ENCODE measurements at regions not wholly inside any gene's neighbourhood (a gene's known extent, or its start where the extent isn't known, plus 50 kb on each side); places are given as distances from the start of the nearest gene placed in this dataset.

GRCh38 chr14:29444216-29444615 is 483.4 kb downstream of the PRKD1 start:
- Histone ChIP-seq H3K4me3 (replicated peaks in 1 of 3; ENCODE audit: low read depth in 2 of 3, low read length in 3 of 3) (no peak overlapping the region), H3K79me2 (ENCODE audit: insufficient read depth, low read length) (no peaks in the 10 kb centered on the region), H3K27ac (ENCODE audit: low read depth in 1 of 2, low read length in 2 of 2) (no peak overlapping the region), H3K36me3 (replicated peaks in 1 of 2; ENCODE audit: control insufficient read depth in 1 of 2, insufficient read depth in 2 of 2, low read length in 2 of 2) (no peaks in the 10 kb centered on the region), H2AFZ (ENCODE audit: insufficient read depth, low read depth, low read length, poor library complexity, severe bottlenecking) (no peak overlapping the region), H3K9ac (ENCODE audit: insufficient read depth, low read length, poor library complexity, severe bottlenecking) (no peak overlapping the region), H3K4me1 (ENCODE audit: control insufficient read depth in 1 of 2, insufficient read depth in 2 of 2, low read length in 2 of 2) (no peaks in the 10 kb centered on the region), H4K20me1 (ENCODE audit: insufficient read depth, low read length) (no peaks in the 10 kb centered on the region), H3K4me2 (replicated peaks; ENCODE audit: extremely low read depth, low read length, poor library complexity, severe bottlenecking) (no peak overlapping the region), H3K27me3 (ENCODE audit: control insufficient read depth in 2 of 2, insufficient read depth in 2 of 2, low read length in 2 of 2) (no peaks in the 10 kb centered on the region), H3K9me3 (replicated peaks in 1 of 2; ENCODE audit: control insufficient read depth in 1 of 2, insufficient read depth in 1 of 2, low read length in 2 of 2) (no peaks in the 10 kb centered on the region)
- H3K36me3 Mint-ChIP-seq = no peaks in the 10 kb centered on the region
- no peak for DNase-seq
- H3K4me3 Mint-ChIP-seq = no peak overlapping the region
- no peaks in the 10 kb centered on the region for H3K9me3 Mint-ChIP-seq
- 88% methylated on average over 2 of the region's 2 CpGs for WGBS (ENCODE audit: insufficient coverage)
- no peaks in the 10 kb centered on the region for H3K27me3 Mint-ChIP-seq (ENCODE audit: low read depth in 3 of 3)
- H3K4me1 Mint-ChIP-seq = no peaks in the 10 kb centered on the region
- intact Hi-C loops (cut with micrococcal nuclease) = no loop called here
- H3K27ac Mint-ChIP-seq = no peak overlapping the region
- TF ChIP-seq CTCF (IDR thresholded peaks at IDR 0.05) = no peak

GRCh38 chr14:29444805-29445204 is 482.8 kb downstream of the PRKD1 start:
- H3K4me1 Mint-ChIP-seq = no peaks in the 10 kb centered on the region
- H3K36me3 ChIP-seq (replicated peaks in 1 of 2; ENCODE audit: control insufficient read depth in 1 of 2, insufficient read depth in 2 of 2, low read length in 2 of 2) = no peaks in the 10 kb centered on the region
- no peaks in the 10 kb centered on the region for H3K9me3 ChIP-seq (replicated peaks in 1 of 2; ENCODE audit: control insufficient read depth in 1 of 2, insufficient read depth in 1 of 2, low read length in 2 of 2)
- 93% methylated on average over 1 of the region's 1 CpG for WGBS (ENCODE audit: insufficient coverage)
- no peaks in the 10 kb centered on the region for H4K20me1 ChIP-seq (ENCODE audit: insufficient read depth, low read length)
- H3K27ac Mint-ChIP-seq = no peak overlapping the region
- no peak for DNase-seq
- no peak overlapping the region for H3K4me2 ChIP-seq (replicated peaks; ENCODE audit: extremely low read depth, low read length, poor library complexity, severe bottlenecking)
- no peaks in the 10 kb centered on the region for H3K27me3 ChIP-seq (ENCODE audit: control insufficient read depth in 2 of 2, insufficient read depth in 2 of 2, low read length in 2 of 2)
- H3K9me3 Mint-ChIP-seq = no peaks in the 10 kb centered on the region
- H3K4me3 Mint-ChIP-seq = no peak overlapping the region
- H3K9ac ChIP-seq (ENCODE audit: insufficient read depth, low read length, poor library complexity, severe bottlenecking) = no peak overlapping the region
- no peaks in the 10 kb centered on the region for H3K36me3 Mint-ChIP-seq
- H3K27me3 Mint-ChIP-seq (ENCODE audit: low read depth in 3 of 3) = no peaks in the 10 kb centered on the region
- H3K79me2 ChIP-seq (ENCODE audit: insufficient read depth, low read length) = no peaks in the 10 kb centered on the region
- no peaks in the 10 kb centered on the region for H3K4me1 ChIP-seq (ENCODE audit: control insufficient read depth in 1 of 2, insufficient read depth in 2 of 2, low read length in 2 of 2)
- no peak overlapping the region for H3K27ac ChIP-seq (ENCODE audit: low read depth in 1 of 2, low read length in 2 of 2)
- no peak for TF ChIP-seq CTCF (IDR thresholded peaks at IDR 0.05)
- H3K4me3 ChIP-seq (replicated peaks in 1 of 3; ENCODE audit: low read depth in 2 of 3, low read length in 3 of 3) = no peak overlapping the region
- intact Hi-C loops (cut with micrococcal nuclease) = no loop called here
- H2AFZ ChIP-seq (ENCODE audit: insufficient read depth, low read depth, low read length, poor library complexity, severe bottlenecking) = no peak overlapping the region
